HepG2 (cell line): ENCODE measurements at regions not wholly inside any gene's neighbourhood (a gene's known extent, or its start where the extent isn't known, plus 50 kb on each side); places are given as distances from the start of the nearest gene placed in this dataset.

Experiments used
- ATAC-seq: fragments of 200-7000 bp; cut with Tn5 transposase; 3 replicates; pipeline ENCODE4 v1.9.1; 2020; ENCODE audit warnings: mild to moderate bottlenecking, moderate library complexity
- BruUV-seq: library from RNA; stranded (reverse); fragments of 400-500 nt; replicated peaks from 2 replicates; lab custom pipeline; 2021; lab: Mats Ljungman, UMichigan
- CTCF ChIA-PET: fragments of 300-600 bp; formaldehyde crosslinking; extraction: SDS; loops from one replicate; lab custom pipeline; 2021; ENCODE audit warnings: low total read pairs, inconsistent platforms, low intra/inter-chr PET ratio; lab: Yijun Ruan, JAX
- POLR2A ChIA-PET: fragments of 350-600 bp; sonication (Branson Sonifier 250); formaldehyde crosslinking; loops from one replicate; lab custom pipeline; 2020; ENCODE audit warnings: antibody characterized with exemption, inconsistent platforms; lab: Yijun Ruan, JAX
- DNase-seq: peaks from one replicate; pipeline ENCODE4 v3.0.0-alpha.2; 2015; ENCODE audit warnings: low spot score
- FAIRE-seq: peaks from 3 replicates; lab custom pipeline; 2011; peaks lifted over from hg19 to GRCh38; lab: Jason Lieb, UNC
- H2AFZ ChIP-seq: one replicate; pipeline ENCODE4 v1.6.1; 2011; ENCODE audit warnings: low read length, inconsistent platforms
- H3K27ac ChIP-seq: fragments of 300-600 bp; 3 replicates; pipeline ENCODE4 v1.8.0; 2011; ENCODE audit warnings: mixed run types, mild to moderate bottlenecking, mixed read lengths, low read length, inconsistent platforms; ENCODE audit not compliant: insufficient read depth; ENCODE audit errors: extremely low read length
- H3K27me3 ChIP-seq, 2 experiments: fragments of 200-600 bp in 1 of 2; 2 replicates in 1 of 2; 3 replicates in 1 of 2; pipeline versions ENCODE4 v1.6.0 to v1.8.0; 2011; ENCODE audit warnings: low read length in 2 of 2, mild to moderate bottlenecking in 2 of 2, moderate library complexity in 2 of 2, inconsistent platforms in 1 of 2; ENCODE audit not compliant: insufficient read depth in 2 of 2, control insufficient read depth in 1 of 2
- H3K36me3 ChIP-seq, 2 experiments: fragments of 200-600 bp in 1 of 2; replicated peaks in 1 of 2; 2 replicates in 1 of 2; 3 replicates in 1 of 2; pipeline versions ENCODE4 v1.5.1 to v1.8.0; 2011; ENCODE audit warnings: low read length in 2 of 2, inconsistent platforms in 1 of 2; ENCODE audit not compliant: insufficient read depth in 2 of 2, control insufficient read depth in 1 of 2
- H3K4me1 ChIP-seq: 2 replicates; pipeline ENCODE4 v1.5.1; 2012; ENCODE audit warnings: low read length, inconsistent platforms; ENCODE audit not compliant: insufficient read depth
- H3K4me2 ChIP-seq: 2 replicates; pipeline ENCODE4 v1.6.0; 2011; ENCODE audit warnings: low read depth, low read length, inconsistent platforms
- H3K4me3 ChIP-seq, 3 experiments: fragments of 200-600 bp in 1 of 3; sonication (generic), shearing (Covaris generic) in 1 of 3; replicated peaks in 1 of 3; 2 replicates each; pipeline ENCODE4 v1.5.1; 2011 to 2016; ENCODE audit warnings: low read length in 3 of 3, inconsistent platforms in 2 of 3, low read depth in 2 of 3, mild to moderate bottlenecking in 2 of 3, control low read depth in 1 of 3, mixed read lengths in 1 of 3; ENCODE audit not compliant: insufficient read depth in 1 of 3
- H3K79me2 ChIP-seq: one replicate; pipeline ENCODE4 v1.6.1; 2011; ENCODE audit warnings: low read length, inconsistent platforms; ENCODE audit not compliant: insufficient read depth
- H3K9ac ChIP-seq: 2 replicates; pipeline ENCODE4 v1.6.0; 2011; ENCODE audit warnings: mild to moderate bottlenecking, low read depth, low read length, inconsistent platforms; ENCODE audit not compliant: insufficient read depth
- H3K9me3 ChIP-seq: 2 replicates; pipeline ENCODE4 v1.5.1; 2012; ENCODE audit warnings: mild to moderate bottlenecking, low read length
- H4K20me1 ChIP-seq: 2 replicates; pipeline ENCODE4 v1.6.0; 2011; ENCODE audit warnings: inconsistent platforms, mild to moderate bottlenecking, low read length, moderate library complexity; ENCODE audit not compliant: insufficient read depth
- AGO1 ChIP-seq: fragments of 200-400 bp; formaldehyde crosslinking; IDR thresholded peaks from 2 replicates; pipeline ENCODE4 v1.6.1; 2017; ENCODE audit warnings: mild to moderate bottlenecking, low read depth, low read length, moderate library complexity; ENCODE audit not compliant: poor library complexity, severe bottlenecking
- AHR ChIP-seq: IDR thresholded peaks from 2 replicates; pipeline ENCODE4 v1.6.1; 2018; ENCODE audit warnings: missing genetic modification reagents, missing compliant biosample characterization
- ARID4A ChIP-seq: sonication (generic); formaldehyde crosslinking; IDR thresholded peaks from 2 replicates; pipeline ENCODE4 v1.5.0; 2020; ENCODE audit warnings: mild to moderate bottlenecking, missing genetic modification reagents, borderline replicate concordance
- ATF1 ChIP-seq: IDR thresholded peaks from 2 replicates; pipeline ENCODE4 v1.6.1; 2016; ENCODE audit warnings: mild to moderate bottlenecking, control low read depth
- CERS6 ChIP-seq: sonication (generic); formaldehyde crosslinking; IDR thresholded peaks from 2 replicates; pipeline ENCODE4 v1.5.0; 2020; ENCODE audit warnings: missing genetic modification reagents
- FOXA1 ChIP-seq, 2 experiments: fragments of 450-650 bp in 1 of 2; sonication (generic) in 1 of 2; formaldehyde crosslinking in 1 of 2; IDR thresholded peaks; 2 replicates each; pipeline versions ENCODE4 v1.4.0 to v1.6.1; 2016 to 2020; ENCODE audit warnings: missing genetic modification reagents in 1 of 2
- HNRNPL ChIP-seq: fragments of 200-400 bp; formaldehyde crosslinking; IDR thresholded peaks from 2 replicates; pipeline ENCODE4 v1.6.1; 2017; ENCODE audit warnings: mild to moderate bottlenecking, low read depth, low read length
- JUNB ChIP-seq: sonication (generic); formaldehyde crosslinking; IDR thresholded peaks from 2 replicates; pipeline ENCODE4 v1.8.0; 2022; ENCODE audit warnings: missing genetic modification reagents, mild to moderate bottlenecking, borderline replicate concordance
- MAFK ChIP-seq, 2 experiments: IDR thresholded peaks in 1 of 2; conservative IDR thresholded peaks in 1 of 2; 2 replicates each; pipeline ENCODE4 v1.6.1; 2011; ENCODE audit warnings: improper control_type of control experiment in 2 of 2, low read length in 2 of 2
- RFXANK ChIP-seq: IDR thresholded peaks from 2 replicates; pipeline ENCODE4 v1.6.1; 2016
- SMARCC2 ChIP-seq: fragments of 450-650 bp; IDR thresholded peaks from 2 replicates; pipeline ENCODE4 v1.6.1; 2017; ENCODE audit warnings: antibody characterized with exemption, mild to moderate bottlenecking
- TFDP1 ChIP-seq: IDR thresholded peaks from 2 replicates; pipeline ENCODE4 v1.6.1; 2016; ENCODE audit warnings: missing compliant biosample characterization, missing genetic modification reagents, borderline replicate concordance
- ZNF276 ChIP-seq: sonication (generic); formaldehyde crosslinking; IDR thresholded peaks from 2 replicates; pipeline ENCODE4 v1.4.0; 2020; ENCODE audit warnings: mild to moderate bottlenecking, low read depth, missing genetic modification reagents
- ZNF333 ChIP-seq: sonication (generic); formaldehyde crosslinking; IDR thresholded peaks from 2 replicates; pipeline ENCODE4 v1.4.0; 2020; ENCODE audit warnings: mild to moderate bottlenecking, missing genetic modification reagents, borderline replicate concordance
- ZNF597 ChIP-seq: sonication (generic); formaldehyde crosslinking; IDR thresholded peaks from 2 replicates; pipeline ENCODE4 v1.5.0; 2020; ENCODE audit warnings: missing genetic modification reagents
- WGBS: methylation state at CpG from one replicate; pipeline ENCODE4 v1.1.6; 2017; ENCODE audit warnings: low lambda C conversion rate; 5-methylcytosine and 5-hydroxymethylcytosine counted together
- in situ Hi-C: cut with HindIII; loops from 2 replicates; pipeline ENCODE4 v1.10.0; 2017; ENCODE audit warnings: low pct_unique_long_range_greater_than_20kb; ENCODE audit not compliant: extremely low pct_ligation_motif_present
- intact Hi-C: fragments of 100-400 bp; cut with micrococcal nuclease; formaldehyde crosslinking; loops from one replicate; pipeline ENCODE4 v1.10.0; 2022; ENCODE audit not compliant: unreplicated experiment

GRCh38 chr13:76297331-76297730 lies 588.9 kb downstream of the KCTD12 start (continued):
- no peak for TF ChIP-seq ARID4A
- TF ChIP-seq SMARCC2: no peak
- TF ChIP-seq ZNF276: no peak
- TF ChIP-seq AHR (CRISPR knock-in tag): no peak
- TF ChIP-seq ATF1: no peak

- no peaks in the 10 kb centered on the region for H3K79me2 ChIP-seq
- no peaks in the 10 kb centered on the region for H4K20me1 ChIP-seq
- intact Hi-C loops (no loop called here), in situ Hi-C loops (no loop called here)
- H3K27me3 ChIP-seq: no peaks in the 10 kb centered on the region
- no peak for TF ChIP-seq ZNF333 (CRISPR knock-in tag)
- no peak for TF ChIP-seq FOXA1 (IDR thresholded peaks at IDR 0.05)
- TF ChIP-seq FOXA1 (CRISPR knock-in tag; IDR thresholded peaks at IDR 0.05): no peak
- TF ChIP-seq ZNF597 (CRISPR knock-in tag): no peak
- no peak for TF ChIP-seq MAFK (conservative IDR thresholded peaks at IDR 0.05 in 1 of 2, IDR thresholded peaks at IDR 0.05 in 1 of 2; ENCODE audit: low read length in 2 of 2)
- no peak for TF ChIP-seq TFDP1
- TF ChIP-seq CERS6 (CRISPR knock-in tag): no peak
- no peak for TF ChIP-seq AGO1
- no peak for TF ChIP-seq JUNB (CRISPR knock-in tag)
- TF ChIP-seq HNRNPL: no peak
- no peak for TF ChIP-seq RFXANK (CRISPR knock-in tag)
- ChIA-PET CTCF (no interaction called here), POLR2A (no interaction called here)
- H3K36me3 ChIP-seq: no peaks in the 10 kb centered on the region
- ATAC-seq (no peak), DNase-seq (no peak), FAIRE-seq (no peak)
- H3K9ac ChIP-seq: no peak overlapping the region
- no peak overlapping the region for H3K4me2 ChIP-seq
- H3K9me3 ChIP-seq: no peaks in the 10 kb centered on the region
- WGBS: 6% methylated on average over 4 of the region's 4 CpGs
- no peak overlapping the region for H3K4me3 ChIP-seq
- H3K27ac ChIP-seq: no peak overlapping the region
- no TSS peak for BruUV-seq
- no peaks in the 10 kb centered on the region for H3K4me1 ChIP-seq
- no peak overlapping the region for H2AFZ ChIP-seq
Measured at GRCh38 chr13:76296751-76297150, 589.5 kb downstream of the KCTD12 start.
